GM12872 (cell line): ENCODE measurements at regions not wholly inside any gene's neighbourhood (a gene's known extent, or its start where the extent isn't known, plus 50 kb on each side); places are given as distances from the start of the nearest gene placed in this dataset.

Experiments used
- TF ChIP-seq, protein P1 (sequence below): IDR thresholded peaks from 3 replicates; pipeline ENCODE4 v1.5.1; 2011; ENCODE audit warnings: low read depth, mild to moderate bottlenecking, low read length, moderate library complexity; ENCODE audit not compliant: insufficient read depth

DNA sequence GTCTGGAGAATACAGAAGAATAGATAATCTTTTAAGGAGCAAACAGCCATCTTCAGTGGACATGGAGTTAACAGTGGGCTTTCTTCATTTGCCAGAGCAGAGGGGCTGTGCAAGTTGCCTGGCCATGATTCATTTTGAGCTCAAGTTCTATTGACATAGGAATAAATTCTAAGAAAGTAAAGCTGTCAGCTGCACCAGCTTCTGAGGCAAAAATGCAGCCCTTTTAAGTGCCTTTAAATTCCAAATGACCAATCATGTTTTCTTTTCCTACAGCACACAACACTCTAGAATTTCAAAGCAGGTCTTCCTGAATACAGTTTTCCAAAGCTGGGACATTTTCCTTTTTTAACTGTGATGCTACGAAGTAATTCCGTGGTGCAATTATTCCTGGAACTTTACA, 246.4 kb upstream of the NT5C1B start:
- TF ChIP-seq, protein P1, sequence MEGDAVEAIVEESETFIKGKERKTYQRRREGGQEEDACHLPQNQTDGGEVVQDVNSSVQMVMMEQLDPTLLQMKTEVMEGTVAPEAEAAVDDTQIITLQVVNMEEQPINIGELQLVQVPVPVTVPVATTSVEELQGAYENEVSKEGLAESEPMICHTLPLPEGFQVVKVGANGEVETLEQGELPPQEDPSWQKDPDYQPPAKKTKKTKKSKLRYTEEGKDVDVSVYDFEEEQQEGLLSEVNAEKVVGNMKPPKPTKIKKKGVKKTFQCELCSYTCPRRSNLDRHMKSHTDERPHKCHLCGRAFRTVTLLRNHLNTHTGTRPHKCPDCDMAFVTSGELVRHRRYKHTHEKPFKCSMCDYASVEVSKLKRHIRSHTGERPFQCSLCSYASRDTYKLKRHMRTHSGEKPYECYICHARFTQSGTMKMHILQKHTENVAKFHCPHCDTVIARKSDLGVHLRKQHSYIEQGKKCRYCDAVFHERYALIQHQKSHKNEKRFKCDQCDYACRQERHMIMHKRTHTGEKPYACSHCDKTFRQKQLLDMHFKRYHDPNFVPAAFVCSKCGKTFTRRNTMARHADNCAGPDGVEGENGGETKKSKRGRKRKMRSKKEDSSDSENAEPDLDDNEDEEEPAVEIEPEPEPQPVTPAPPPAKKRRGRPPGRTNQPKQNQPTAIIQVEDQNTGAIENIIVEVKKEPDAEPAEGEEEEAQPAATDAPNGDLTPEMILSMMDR = no peak

DNA sequence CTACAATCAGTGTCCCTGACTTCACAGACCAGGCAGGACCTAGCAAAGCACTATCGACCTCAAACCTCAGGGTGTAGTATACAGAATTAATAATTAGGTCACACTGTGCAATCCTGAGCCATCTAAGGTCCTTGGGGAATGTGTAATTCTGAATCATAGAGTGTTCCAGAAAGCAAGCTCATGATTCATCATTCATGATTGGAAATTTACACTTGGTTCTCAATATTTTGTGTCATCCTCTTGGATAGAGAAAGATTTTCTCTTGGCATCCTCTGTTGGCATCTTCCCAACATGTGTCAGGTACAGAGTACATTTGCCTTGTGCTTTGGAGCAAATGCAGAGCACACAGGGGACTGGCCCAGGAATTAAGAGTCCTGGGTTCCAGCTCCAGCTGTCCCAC, 245.0 kb upstream of the NT5C1B start:
- TF ChIP-seq, protein P1 = no peak

DNA sequence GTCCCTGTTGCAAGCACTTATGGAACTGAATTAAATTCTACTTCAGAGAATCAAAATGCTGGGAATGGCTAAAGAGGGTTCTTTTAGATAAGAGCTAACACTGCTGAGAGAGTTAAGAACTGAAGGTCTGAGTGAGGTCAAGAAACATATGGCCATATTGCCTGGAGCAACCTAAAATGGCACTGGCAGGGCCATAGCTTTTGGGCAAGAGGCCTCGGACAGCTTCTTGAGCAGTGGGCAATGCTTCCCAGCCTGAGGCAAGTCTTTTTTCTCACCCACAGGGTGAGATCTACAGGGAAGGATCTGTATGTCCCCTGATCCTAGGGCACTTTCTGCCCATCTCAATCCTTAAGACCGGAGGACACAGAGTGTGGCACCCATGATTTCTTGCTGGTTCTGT, 244.6 kb upstream of the NT5C1B start:
- TF ChIP-seq, protein P1 = no peak

DNA sequence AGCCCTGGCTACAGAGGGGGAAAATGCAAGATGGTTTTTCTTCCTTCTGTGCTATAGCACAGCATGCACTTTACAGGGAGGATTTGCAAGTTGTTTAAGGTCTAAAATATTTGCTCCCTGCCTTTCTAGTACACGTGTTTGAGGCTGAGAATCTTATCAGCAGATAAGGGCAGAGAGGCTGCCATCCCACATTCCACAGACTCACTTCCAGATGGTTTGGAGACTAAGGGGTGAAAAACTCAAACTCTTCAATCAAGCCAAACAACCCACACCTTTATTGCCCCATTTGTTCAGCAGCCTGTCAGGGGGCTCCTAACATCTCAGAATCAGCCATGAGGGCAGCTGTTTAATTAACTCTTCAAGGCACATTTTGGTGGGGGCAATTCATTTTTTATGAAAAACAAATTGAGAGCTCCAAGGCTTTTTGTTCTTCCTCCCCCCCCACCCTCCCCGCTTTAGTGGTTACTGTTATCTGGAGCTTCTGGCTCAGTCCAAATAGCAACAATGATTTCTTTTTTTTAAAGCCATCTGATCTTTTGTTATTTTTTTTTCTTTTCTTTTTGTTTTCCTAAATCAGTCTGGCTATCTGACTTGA, 242.6 kb upstream of the NT5C1B start:
- TF ChIP-seq, protein P1 = no peak

DNA sequence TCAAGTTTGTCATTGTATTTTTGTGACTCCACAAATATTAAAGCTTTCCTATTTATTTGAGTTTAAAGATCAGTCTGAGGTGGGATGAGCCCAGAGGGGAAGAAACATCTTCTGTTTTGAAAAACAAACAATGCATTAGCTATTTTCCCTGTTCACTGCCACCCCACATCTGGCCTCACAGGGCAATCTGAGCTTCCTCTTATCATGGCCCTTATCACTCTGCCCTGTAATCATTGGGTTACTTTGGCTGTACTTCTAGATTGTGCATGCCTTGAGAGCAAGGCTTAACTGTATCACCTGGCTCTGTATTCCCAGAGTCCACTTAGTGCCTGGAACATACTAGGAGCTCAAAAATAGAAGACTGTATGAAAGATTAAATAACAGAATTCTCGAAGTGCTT, 241.6 kb upstream of the NT5C1B start:
- TF ChIP-seq, protein P1 = no peak

DNA sequence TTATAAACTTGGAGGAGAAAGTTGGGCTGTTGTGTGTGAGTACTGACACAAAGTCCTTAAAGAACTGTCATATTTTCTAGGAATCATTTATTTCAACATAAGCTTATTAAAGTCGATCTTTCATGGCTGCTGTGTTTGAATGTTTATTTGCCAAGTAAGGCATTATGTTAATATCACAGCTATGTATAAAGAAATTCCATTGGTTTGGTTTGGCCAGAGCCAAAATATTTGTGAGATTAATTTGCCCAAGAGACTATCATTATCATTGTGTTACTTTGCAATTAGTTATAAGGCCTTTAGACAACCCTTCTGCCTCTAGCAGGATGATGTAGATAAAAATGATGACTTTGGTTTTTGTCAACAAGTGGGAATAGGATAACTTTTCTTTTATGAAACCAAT, 240.6 kb upstream of the NT5C1B start:
- TF ChIP-seq, protein P1 = no peak

DNA sequence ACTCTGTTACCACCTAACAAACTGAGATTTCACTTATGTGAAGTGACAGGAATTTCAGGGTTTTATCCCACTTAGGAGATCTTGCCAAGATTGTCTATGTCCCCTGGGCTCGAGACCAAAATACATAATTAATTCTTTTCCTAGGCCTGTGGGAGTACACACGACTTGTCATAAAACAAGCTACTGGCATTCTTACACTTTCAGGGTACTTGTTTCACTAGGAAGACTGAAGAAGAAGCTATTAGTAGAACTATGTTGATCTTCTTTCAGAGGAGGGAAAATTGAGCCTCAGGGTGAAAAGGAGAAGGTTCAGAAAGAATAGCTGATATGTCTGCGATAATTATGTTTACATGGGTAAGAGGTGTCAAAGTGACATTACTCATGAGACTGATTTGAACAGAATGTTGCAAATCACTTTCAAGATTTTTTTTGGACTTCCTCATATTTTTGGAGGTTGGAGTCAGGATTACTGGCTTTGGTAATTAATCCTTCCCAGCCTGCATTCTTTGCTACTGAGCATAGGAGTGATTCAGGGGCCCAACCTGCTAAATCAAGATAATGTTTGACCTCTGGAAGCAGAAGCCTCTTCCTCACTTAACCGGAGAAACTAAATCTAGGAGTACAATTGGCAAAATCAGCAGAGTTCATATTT, 240.0 kb upstream of the NT5C1B start:
- TF ChIP-seq, protein P1 = no peak
